ENCODE measurements at regions not wholly inside any gene's neighbourhood (a gene's known extent, or its start where the extent isn't known, plus 50 kb on each side); places are given as distances from the start of the nearest gene placed in this dataset.
"Not testable (repeated sequence)": the region's sequence is repeated elsewhere in the genome, so short reads cannot be mapped to it uniquely, and the experiment has no call there.

DNA sequence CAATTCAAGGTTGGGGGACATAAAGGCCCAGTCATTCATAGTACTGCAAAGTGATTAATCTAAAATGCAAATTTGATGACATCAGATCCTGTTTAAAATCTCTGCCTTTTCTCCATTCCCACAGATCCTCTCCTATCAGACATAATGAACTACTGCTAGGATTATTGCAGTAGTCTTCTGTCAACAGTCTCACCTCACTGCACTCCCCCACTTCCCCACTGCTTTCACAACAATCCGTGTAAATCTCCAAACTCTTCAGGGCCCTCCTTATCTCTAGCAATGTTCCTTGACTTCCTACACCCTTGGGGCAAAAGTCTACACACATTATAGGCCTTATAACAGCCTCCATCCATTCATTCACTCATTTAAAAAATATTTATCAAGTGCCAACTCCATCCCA is 112.4 kb downstream of the KBTBD2 start:
- H3K9me3 Mint-ChIP-seq, result peaks cover 0 to 15% (median 2%) of the 10 kb centered on the region in 9 donors
- H3K4me1 Mint-ChIP-seq, result no peaks in the 10 kb centered on the region
- DNase-seq (no peak), ATAC-seq (no peak)
- peaks cover 0 to 4% (median 0%) of the 10 kb centered on the region in 5 donors for H3K27me3 Mint-ChIP-seq
- peaks cover 0 to 5% (median 0%) of the 10 kb centered on the region in 3 donors for H3K36me3 Mint-ChIP-seq
- no peak overlapping the region for H3K27ac Mint-ChIP-seq
- no peak overlapping the region for H3K4me3 Mint-ChIP-seq
- POLR2A ChIA-PET, result no interaction called here

DNA sequence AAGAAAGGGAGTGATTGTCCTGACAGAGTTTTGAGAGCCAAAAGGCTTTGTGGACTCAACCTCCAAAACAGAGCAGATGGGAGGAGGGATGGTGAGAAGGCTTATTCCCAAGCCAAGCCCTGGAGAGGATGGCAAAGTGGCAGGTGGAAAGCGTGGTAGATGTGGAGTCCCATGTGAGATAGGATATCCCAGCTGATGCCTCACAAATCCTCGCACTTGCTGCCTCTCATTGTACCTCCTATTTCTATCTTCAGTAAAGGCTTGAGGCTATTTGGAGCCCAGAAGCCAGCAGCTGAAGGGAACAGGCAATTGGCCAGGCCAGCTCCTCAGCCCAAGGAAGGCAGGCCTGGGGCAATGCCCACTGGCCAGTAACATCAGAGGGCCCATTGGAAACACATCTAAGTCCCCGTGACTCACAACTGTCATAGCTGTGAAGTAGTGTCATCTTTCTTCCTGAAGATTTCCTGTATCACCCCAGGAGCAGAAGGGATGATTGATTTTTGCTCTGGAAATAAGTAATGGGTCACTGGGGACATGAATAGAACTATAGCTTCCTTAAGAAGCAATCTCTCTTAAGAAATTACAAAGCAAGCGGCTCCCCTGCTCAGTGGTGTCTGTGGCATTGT is 114.4 kb downstream of the KBTBD2 start:
- peaks cover 6 to 17% (median 15%) of the 10 kb centered on the region in 5 donors for H3K27me3 Mint-ChIP-seq
- H3K4me1 Mint-ChIP-seq, H3K9me3 Mint-ChIP-seq, H3K4me3 Mint-ChIP-seq, H3K36me3 Mint-ChIP-seq, ATAC-seq, DNase-seq, H3K27ac Mint-ChIP-seq, POLR2A ChIA-PET: not testable (repeated sequence)

DNA sequence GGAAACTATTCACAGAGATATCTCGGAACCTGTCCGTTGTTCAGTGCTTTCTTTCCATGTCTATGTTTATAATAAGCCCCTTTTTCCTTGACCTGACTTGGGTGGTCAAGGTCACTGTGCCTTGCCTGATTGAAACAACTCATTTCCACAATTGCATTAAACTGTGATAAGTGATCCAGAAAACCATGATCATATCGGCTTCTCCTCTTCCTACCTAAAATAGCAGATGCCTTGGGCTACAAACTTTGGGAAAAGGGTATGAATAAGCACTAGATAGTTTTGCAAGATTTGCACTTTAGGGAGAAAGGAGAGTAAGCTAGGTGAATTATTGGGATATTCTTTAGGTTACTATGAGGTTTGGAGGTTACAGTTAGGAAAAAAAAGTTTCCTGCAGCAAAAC is 115.2 kb downstream of the KBTBD2 start:
- POLR2A ChIA-PET, H3K36me3 Mint-ChIP-seq, ATAC-seq, H3K4me3 Mint-ChIP-seq, H3K4me1 Mint-ChIP-seq, DNase-seq, H3K27ac Mint-ChIP-seq, H3K9me3 Mint-ChIP-seq: not testable (repeated sequence)
- peaks cover 10 to 25% (median 20%) of the 10 kb centered on the region in 5 donors for H3K27me3 Mint-ChIP-seq

DNA sequence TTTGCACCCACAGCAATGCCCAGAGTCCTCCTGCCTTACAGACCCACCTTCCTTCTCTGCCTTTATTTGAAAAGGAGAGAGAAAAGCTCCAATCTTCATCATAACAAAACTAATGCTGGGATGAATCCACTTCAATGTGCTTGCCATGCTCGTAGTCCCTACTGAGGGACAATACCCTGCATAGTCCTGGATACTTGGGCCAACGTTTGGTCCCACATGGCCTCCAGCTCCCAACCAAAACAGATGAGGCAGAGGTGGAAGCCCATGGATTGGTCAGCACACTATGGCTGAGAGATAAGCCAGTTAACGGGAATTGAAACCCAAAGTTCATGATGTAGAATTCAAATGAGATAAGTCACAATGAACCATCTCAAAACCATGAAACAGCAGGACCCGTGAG is 115.8 kb downstream of the KBTBD2 start:
- not testable (repeated sequence) for H3K9me3 Mint-ChIP-seq, DNase-seq

DNA sequence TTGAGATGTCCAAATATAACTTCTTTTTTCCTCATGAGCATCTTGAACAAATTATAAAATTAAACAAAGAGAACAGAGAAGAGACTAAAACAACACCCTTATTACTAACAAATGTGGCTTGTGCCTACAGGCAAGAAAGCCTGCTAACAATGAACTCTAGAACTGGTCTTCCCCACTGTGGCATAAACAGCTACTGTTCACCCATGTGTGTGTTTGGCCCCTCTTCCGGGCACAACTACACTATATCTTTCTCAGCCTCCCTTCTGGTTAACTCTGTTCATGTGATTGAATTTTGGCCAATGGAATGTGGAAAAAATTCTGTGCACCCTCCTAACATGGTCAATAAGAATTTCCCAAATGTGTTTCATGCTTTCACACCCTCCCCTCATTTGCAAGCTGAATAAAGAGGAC is 117.0 kb downstream of the KBTBD2 start:
- DNase-seq, result no peak
- no peak for ATAC-seq
- POLR2A ChIA-PET, result no interaction called here
- no peak overlapping the region for H3K4me3 Mint-ChIP-seq
- H3K9me3 Mint-ChIP-seq, result no peaks in the 10 kb centered on the region
- H3K4me1 Mint-ChIP-seq, result no peaks in the 10 kb centered on the region
- peak overlapping the region in 1 of 10 donors; percentile 19 for H3K27ac Mint-ChIP-seq
- H3K36me3 Mint-ChIP-seq, result no peaks in the 10 kb centered on the region
- H3K27me3 Mint-ChIP-seq, result peaks cover 14 to 31% (median 21%) of the 10 kb centered on the region in 5 donors

More for the DNA sequence above, 115.8 kb downstream of the KBTBD2 start:
- H3K4me1 Mint-ChIP-seq, H3K4me3 Mint-ChIP-seq, H3K36me3 Mint-ChIP-seq, ATAC-seq, POLR2A ChIA-PET, H3K27ac Mint-ChIP-seq: not testable (repeated sequence)
- H3K27me3 Mint-ChIP-seq, result peaks cover 14 to 29% (median 21%) of the 10 kb centered on the region in 5 donors

DNA sequence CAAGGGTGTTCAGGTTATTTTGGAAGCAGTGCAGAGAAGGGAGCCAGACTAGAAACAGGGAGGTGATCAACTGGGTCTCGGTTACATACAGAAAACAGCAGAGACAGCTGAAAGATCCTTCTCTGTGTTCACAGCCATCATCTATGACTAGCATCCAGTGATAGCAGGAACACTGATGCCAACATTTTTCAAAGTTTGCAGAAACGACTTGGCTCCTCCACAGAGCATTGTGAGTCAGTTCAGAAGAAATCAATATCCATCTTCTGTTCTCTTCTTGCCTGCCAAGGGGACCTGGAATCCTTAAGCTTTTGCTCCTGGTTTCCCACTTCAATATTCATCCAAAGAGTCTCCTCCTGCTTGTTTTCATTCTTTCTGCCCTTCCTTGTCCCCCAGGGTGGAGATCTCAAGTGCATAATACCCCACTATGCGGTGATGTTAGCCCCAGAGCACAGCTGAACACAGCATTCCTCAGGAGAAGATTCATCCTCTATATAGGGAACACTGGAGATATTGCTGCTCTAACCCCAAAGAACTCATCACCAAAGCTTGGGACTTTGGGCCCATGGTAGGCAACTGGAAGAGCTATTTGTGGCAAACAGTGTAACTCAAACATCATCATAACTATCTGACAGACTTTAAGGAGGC is 122.6 kb downstream of the KBTBD2 start:
- H3K4me3 Mint-ChIP-seq, ATAC-seq, H3K27ac Mint-ChIP-seq, H3K36me3 Mint-ChIP-seq, DNase-seq, H3K4me1 Mint-ChIP-seq, POLR2A ChIA-PET: not testable (repeated sequence)
- Mint-ChIP-seq H3K9me3 (peaks cover 0 to 12% (median 7%) of the 10 kb centered on the region in 9 donors), H3K27me3 (peaks cover 24 to 65% (median 38%) of the 10 kb centered on the region in 5 donors)

DNA sequence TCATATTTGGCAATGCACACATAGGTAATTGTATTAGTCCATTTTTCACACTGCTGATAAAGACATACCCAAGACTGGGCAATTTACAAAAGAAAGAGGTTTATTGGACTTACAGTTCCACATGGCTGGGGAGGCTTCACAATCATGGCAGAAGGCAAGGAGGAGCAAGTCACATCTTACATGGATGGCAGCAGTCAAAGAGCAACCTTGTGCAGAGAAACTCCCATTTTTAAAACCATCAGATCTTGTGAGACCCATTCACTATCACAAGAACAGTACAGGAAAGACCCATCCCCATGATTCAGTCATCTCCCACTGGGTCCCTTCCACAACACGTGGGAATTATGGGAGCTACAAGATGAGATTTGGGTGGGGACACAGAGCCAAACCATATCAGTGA is 123.2 kb downstream of the KBTBD2 start:
- DNase-seq, ATAC-seq, H3K27ac Mint-ChIP-seq, POLR2A ChIA-PET, H3K4me1 Mint-ChIP-seq, H3K4me3 Mint-ChIP-seq, H3K36me3 Mint-ChIP-seq: not testable (repeated sequence)
- Mint-ChIP-seq H3K9me3 (peaks cover 0 to 12% (median 7%) of the 10 kb centered on the region in 9 donors), H3K27me3 (peaks cover 31 to 66% (median 39%) of the 10 kb centered on the region in 5 donors)

DNA sequence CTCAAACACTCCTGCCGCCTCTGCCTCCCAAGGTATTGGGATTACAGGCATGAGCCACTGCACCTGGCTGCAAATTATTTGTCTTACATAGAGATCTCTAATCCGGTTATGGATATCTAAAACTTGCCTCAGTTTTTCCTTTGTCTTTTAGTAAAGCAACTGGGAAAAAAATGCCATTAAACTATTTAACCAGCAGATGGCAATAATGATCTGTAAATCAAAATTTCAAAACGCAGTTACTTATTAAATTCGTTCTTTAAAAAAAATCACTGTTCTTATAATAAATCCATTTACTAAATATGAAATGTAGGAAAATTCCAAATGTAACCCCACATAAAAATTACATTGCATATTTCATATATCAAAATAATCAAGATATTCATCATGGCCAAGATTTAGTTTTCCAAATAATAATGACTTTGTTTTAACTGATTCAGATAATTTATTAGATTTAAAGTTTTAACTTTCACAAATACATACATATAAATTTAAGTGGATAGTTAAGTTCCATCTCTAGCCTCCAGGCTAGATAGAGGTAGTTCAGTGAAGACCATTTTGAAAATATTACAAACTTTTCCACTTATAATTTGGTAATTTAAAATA is 125.8 kb downstream of the KBTBD2 start:
- POLR2A ChIA-PET, ATAC-seq, H3K36me3 Mint-ChIP-seq, H3K4me3 Mint-ChIP-seq, H3K27ac Mint-ChIP-seq: not testable (repeated sequence)
- peaks cover 0 to 12% (median 7%) of the 10 kb centered on the region in 9 donors for H3K9me3 Mint-ChIP-seq
- DNase-seq, result peak in 3 of 10 donors; percentile 17 to 25 (median 24)
- peaks cover 29 to 69% (median 44%) of the 10 kb centered on the region in 5 donors for H3K27me3 Mint-ChIP-seq
- H3K4me1 Mint-ChIP-seq, result peaks cover 6 to 15% (median 12%) of the 10 kb centered on the region in 4 donors

DNA sequence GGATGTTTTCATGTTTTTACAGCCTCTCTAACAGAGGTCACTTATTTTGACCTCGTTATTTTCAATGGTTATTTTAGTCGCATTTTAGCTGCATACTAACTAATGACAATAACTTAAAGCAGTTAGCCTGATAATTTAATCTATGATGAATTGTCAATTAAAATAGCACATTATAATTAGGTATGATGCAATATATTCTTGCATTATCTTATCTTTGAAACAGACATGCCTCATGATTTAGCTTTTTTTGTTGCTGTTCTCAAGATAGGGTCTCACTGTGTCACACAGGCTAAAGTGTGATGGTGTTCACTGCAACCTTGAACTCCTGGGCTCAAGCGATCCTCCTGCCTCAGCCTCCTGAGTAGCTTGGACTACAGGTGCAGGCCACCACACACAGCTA is 126.4 kb downstream of the KBTBD2 start:
- POLR2A ChIA-PET, result no interaction called here
- Mint-ChIP-seq H3K27me3 (peaks cover 29 to 73% (median 45%) of the 10 kb centered on the region in 5 donors), H3K4me1 (peaks cover 6 to 15% (median 12%) of the 10 kb centered on the region in 4 donors), H3K36me3 (peaks cover 0 to 6% (median 0%) of the 10 kb centered on the region in 3 donors), H3K4me3 (no peak overlapping the region), H3K9me3 (peaks cover 0 to 12% (median 7%) of the 10 kb centered on the region in 9 donors), H3K27ac (no peak overlapping the region)
- DNase-seq, result no peak
- no peak for ATAC-seq

DNA sequence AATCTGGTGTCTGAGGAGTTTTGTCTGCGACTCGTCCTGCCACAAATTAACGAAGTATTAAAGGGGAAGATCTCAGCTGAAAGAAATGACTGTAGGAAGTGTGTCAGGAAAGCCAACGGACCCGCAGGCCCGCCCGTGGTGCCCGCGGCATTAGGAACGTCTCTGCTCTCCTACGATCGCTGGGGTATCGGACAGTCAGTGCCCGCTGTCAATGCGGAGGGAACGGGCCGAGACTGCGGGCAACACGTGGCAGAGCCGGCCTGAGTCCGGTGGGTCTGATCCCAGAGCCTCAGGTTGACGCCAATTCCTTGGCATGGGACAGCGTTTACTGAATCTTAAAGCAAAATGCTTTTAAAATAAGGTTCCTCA is 128.7 kb downstream of the KBTBD2 start:
- Mint-ChIP-seq H3K4me3 (peak overlapping the region in 6 of 10 donors; percentile 2 to 63 (median 39)), H3K27me3 (peaks cover 27 to 67% (median 45%) of the 10 kb centered on the region in 5 donors), H3K36me3 (no peaks in the 10 kb centered on the region), H3K4me1 (peaks cover 6 to 15% (median 12%) of the 10 kb centered on the region in 4 donors), H3K27ac (no peak overlapping the region), H3K9me3 (peaks cover 0 to 4% (median 0%) of the 10 kb centered on the region in 9 donors)
- POLR2A ChIA-PET, result no interaction called here
- ATAC-seq (no peak), DNase-seq (no peak)

DNA sequence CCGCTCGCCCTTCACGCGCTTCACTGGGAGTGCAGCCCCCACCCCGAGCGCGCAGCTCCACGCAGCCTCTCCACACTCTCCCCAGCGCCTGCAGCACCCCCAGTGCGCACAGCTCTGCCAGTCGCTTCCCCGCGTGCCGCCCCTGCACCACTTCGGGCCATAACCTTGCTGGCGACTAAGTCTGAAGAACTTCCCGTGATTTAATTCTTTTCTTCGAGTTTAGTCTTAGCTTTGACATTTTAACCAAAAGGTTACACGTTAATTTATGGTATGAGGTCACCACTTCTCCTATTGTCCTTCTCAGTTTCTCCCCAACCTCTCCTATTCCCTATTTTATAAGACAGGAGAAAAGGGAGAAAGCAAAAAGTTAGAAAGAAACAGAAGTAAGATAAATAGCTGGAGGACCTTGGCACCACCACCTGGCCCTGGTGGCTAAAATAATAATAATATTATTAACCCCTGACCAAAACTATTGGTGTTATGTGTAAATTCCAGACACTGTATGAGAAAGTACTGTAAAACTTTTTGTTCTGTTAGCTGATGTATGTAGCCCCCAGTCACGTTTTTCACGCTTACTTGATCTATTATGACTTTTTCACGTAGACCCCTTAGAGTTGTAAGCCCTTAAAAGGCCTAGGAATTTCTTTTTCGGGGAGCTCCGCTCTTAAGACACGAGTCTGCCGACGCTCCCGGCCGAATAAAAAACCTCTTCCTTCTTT is 129.2 kb downstream of the KBTBD2 start:
- DNase-seq, H3K36me3 Mint-ChIP-seq, H3K27ac Mint-ChIP-seq, H3K9me3 Mint-ChIP-seq, POLR2A ChIA-PET: not testable (repeated sequence)
- peak in 1 of 2 donors; percentile 27 for ATAC-seq
- Mint-ChIP-seq H3K4me3 (peak overlapping the region in 6 of 10 donors; percentile 30 to 71 (median 44)), H3K27me3 (peaks cover 25 to 66% (median 45%) of the 10 kb centered on the region in 5 donors), H3K4me1 (peaks cover 6 to 15% (median 12%) of the 10 kb centered on the region in 4 donors)

DNA sequence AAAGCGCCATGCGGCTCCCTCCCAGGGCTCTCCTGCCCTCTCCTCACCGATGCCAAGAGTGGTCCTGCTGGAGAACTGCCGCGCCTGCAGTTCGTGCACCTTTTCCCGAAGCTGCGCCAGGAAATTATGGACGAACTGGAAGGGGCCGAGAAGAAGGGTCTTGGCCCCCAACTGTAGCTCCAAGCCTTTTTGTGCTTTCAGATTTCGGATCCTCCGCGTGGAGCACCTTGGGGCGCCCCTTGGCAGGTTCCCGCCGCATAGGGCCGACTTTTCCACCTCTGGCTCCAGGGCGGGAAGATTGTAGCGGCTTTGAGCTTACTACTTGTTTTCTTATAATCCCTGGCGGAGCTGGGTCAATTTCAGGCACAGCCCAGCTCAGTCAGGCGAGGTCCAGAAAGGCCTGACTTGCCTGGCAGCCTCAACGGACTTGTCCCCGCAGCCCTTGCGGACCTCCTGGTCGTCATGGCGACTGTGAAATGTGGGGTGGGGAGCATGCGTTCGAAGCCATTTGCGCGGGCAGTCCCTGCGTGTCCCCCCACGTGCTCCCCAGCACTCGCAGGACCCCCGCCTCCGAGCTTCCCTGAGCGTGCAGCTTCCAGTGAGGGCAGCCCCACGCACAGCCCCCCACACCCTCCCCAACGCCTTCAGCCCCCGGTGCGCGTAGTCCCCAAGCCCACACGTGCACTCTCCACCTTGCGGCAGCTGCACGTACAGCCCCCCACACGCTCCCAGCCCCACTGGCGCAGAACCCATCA is 129.9 kb downstream of the KBTBD2 start:
- Mint-ChIP-seq H3K9me3 (no peaks in the 10 kb centered on the region), H3K4me3 (peak overlapping the region in 5 of 10 donors; percentile 30 to 71 (median 41)), H3K27me3 (peaks cover 25 to 62% (median 45%) of the 10 kb centered on the region in 5 donors), H3K27ac (no peak overlapping the region), H3K36me3 (no peaks in the 10 kb centered on the region), H3K4me1 (peaks cover 6 to 15% (median 12%) of the 10 kb centered on the region in 4 donors)
- peak; percentile 38 to 47 for ATAC-seq
- POLR2A ChIA-PET, result no interaction called here
- DNase-seq, result no peak

Data from naive thymus-derived CD8-positive, alpha-beta T cell (primary cell).